H1 (cell line): ENCODE measurements at regions not wholly inside any gene's neighbourhood (a gene's known extent, or its start where the extent isn't known, plus 50 kb on each side); places are given as distances from the start of the nearest gene placed in this dataset.
A peak's percentile ranks its signal among the peaks of the same experiment; 100 is the strongest.
"Not testable (repeated sequence)": the region's sequence is repeated elsewhere in the genome, so short reads cannot be mapped to it uniquely, and the experiment has no call there.

Experiments
- CTCF ChIA-PET: fragments of 300-600 bp; sonication (Branson Sonifier 250); formaldehyde crosslinking; loops from one replicate; lab custom pipeline; 2021; ENCODE audit not compliant: partially characterized antibody; lab: Charles Lee
- POLR2A ChIA-PET: fragments of 300-600 bp; sonication (Branson Sonifier 250); formaldehyde crosslinking; loops from one replicate; lab custom pipeline; 2021; ENCODE audit warnings: inconsistent platforms; ENCODE audit not compliant: partially characterized antibody; lab: Charles Lee
- DNase-seq, 2 experiments: peaks; one replicate each; pipeline versions ENCODE4 v3.0.0 to v3.0.0-alpha.2; 2010 to 2022; ENCODE audit warnings: low spot score in 2 of 2, low read depth in 1 of 2, mixed read lengths in 1 of 2
- FAIRE-seq: peaks from 2 replicates; lab custom pipeline; 2011; peaks lifted over from hg19 to GRCh38; lab: Jason Lieb, UNC
- H2AFZ ChIP-seq: 2 replicates; pipeline ENCODE4 v1.8.1; 2012; ENCODE audit warnings: low read length, inconsistent platforms
- H2AK5ac ChIP-seq: 2 replicates; pipeline ENCODE4 v1.6.1; 2013; ENCODE audit warnings: low read depth, low read length
- H2BK120ac ChIP-seq: replicated peaks from 2 replicates; pipeline ENCODE3; 2013; ENCODE audit warnings: low read depth, low read length, inconsistent platforms
- H2BK12ac ChIP-seq: 2 replicates; pipeline ENCODE4 v1.6.1; 2013; ENCODE audit warnings: low read depth, low read length
- H2BK15ac ChIP-seq: 2 replicates; pipeline ENCODE4 v1.6.1; 2013; ENCODE audit warnings: low read length
- H2BK20ac ChIP-seq: 2 replicates; pipeline ENCODE4 v1.6.1; 2013; ENCODE audit warnings: low read length
- H2BK5ac ChIP-seq: 2 replicates; pipeline ENCODE4 v1.6.1; 2013; ENCODE audit warnings: low read depth, low read length
- H3K14ac ChIP-seq: 2 replicates; pipeline ENCODE4 v1.6.1; 2013; ENCODE audit warnings: inconsistent platforms; ENCODE audit not compliant: insufficient read length
- H3K18ac ChIP-seq: 2 replicates; pipeline ENCODE4 v1.6.1; 2013; ENCODE audit warnings: low read length; ENCODE audit errors: extremely low read depth
- H3K23ac ChIP-seq: 2 replicates; pipeline ENCODE4 v1.6.1; 2013; ENCODE audit warnings: inconsistent platforms; ENCODE audit not compliant: insufficient read length
- H3K23me2 ChIP-seq: 2 replicates; pipeline ENCODE4 v1.6.1; 2013; ENCODE audit warnings: low read depth, low read length
- H3K27ac ChIP-seq: 2 replicates; pipeline ENCODE4 v1.6.1; 2011; ENCODE audit warnings: low read depth, low read length, inconsistent platforms
- H3K27me3 ChIP-seq, 4 experiments: replicated peaks in 1 of 4; 1 replicate in 1 of 4; 2 replicates in 3 of 4; pipeline versions ENCODE4 v1.6.1 to v1.8.1; 2011 to 2013; ENCODE audit warnings: low read length in 3 of 4, mild to moderate bottlenecking in 3 of 4, inconsistent platforms in 2 of 4, mixed read lengths in 2 of 4, moderate library complexity in 1 of 4; ENCODE audit not compliant: control insufficient read depth in 3 of 4, insufficient read depth in 3 of 4; ENCODE audit errors: extremely low read depth in 1 of 4
- H3K36me3 ChIP-seq, 4 experiments: 2 replicates each; pipeline versions ENCODE4 v1.6.1 to v1.8.1; 2011 to 2013; ENCODE audit warnings: mild to moderate bottlenecking in 4 of 4, low read length in 3 of 4, moderate library complexity in 2 of 4, control low read depth in 1 of 4, inconsistent platforms in 1 of 4; ENCODE audit not compliant: insufficient read depth in 4 of 4, control insufficient read depth in 2 of 4
- H3K4ac ChIP-seq: replicated peaks from 2 replicates; pipeline ENCODE3; 2013; ENCODE audit warnings: low read length, low read depth, mixed read lengths, inconsistent platforms; ENCODE audit not compliant: insufficient read length
- H3K4me1 ChIP-seq, 4 experiments: replicated peaks in 1 of 4; 1 replicate in 1 of 4; 2 replicates in 3 of 4; pipeline versions ENCODE4 v1.6.1 to v1.8.1; 2011 to 2013; ENCODE audit warnings: low read length in 3 of 4, inconsistent platforms in 2 of 4, mixed read lengths in 1 of 4; ENCODE audit not compliant: insufficient read depth in 4 of 4, control insufficient read depth in 3 of 4
- H3K4me2 ChIP-seq, 2 experiments: 2 replicates each; pipeline versions ENCODE4 v1.6.1 to v1.8.1; 2011 to 2013; ENCODE audit warnings: low read depth in 2 of 2, low read length in 2 of 2, control low read depth in 1 of 2, inconsistent platforms in 1 of 2, mild to moderate bottlenecking in 1 of 2; ENCODE audit not compliant: insufficient read depth in 1 of 2
- H3K4me3 ChIP-seq, 4 experiments: fragments of 200-600, 300-600 bp in 1 of 4; sonication (generic), shearing (Covaris generic), sonication (Bioruptor Twin) in 1 of 4; 2 replicates each; pipeline versions ENCODE4 v1.5.1 to v1.8.1; 2011 to 2016; ENCODE audit warnings: low read length in 4 of 4, low read depth in 3 of 4, control low read depth in 2 of 4, inconsistent platforms in 2 of 4, mild to moderate bottlenecking in 2 of 4, mixed read lengths in 1 of 4, moderate library complexity in 1 of 4; ENCODE audit not compliant: insufficient read depth in 2 of 4; ENCODE audit errors: extremely low read depth in 1 of 4
- H3K56ac ChIP-seq: replicated peaks from 2 replicates; pipeline ENCODE3; 2013; ENCODE audit warnings: low read depth, mild to moderate bottlenecking, mixed read lengths, low read length, inconsistent platforms; ENCODE audit not compliant: insufficient read length
- H3K79me1 ChIP-seq: 2 replicates; pipeline ENCODE4 v1.6.1; 2013; ENCODE audit warnings: low read depth, low read length, control low read depth
- H3K79me2 ChIP-seq, 2 experiments: 2 replicates each; pipeline versions ENCODE4 v1.6.1 to v1.8.1; 2012 to 2013; ENCODE audit warnings: low read length in 2 of 2, mild to moderate bottlenecking in 2 of 2, inconsistent platforms in 1 of 2; ENCODE audit not compliant: insufficient read depth in 2 of 2, control insufficient read depth in 1 of 2
- H3K9ac ChIP-seq, 4 experiments: replicated peaks in 1 of 4; 1 replicate in 1 of 4; 2 replicates in 3 of 4; pipeline versions ENCODE4 v1.6.1 to v1.8.1; 2011 to 2013; ENCODE audit warnings: low read depth in 3 of 4, low read length in 3 of 4, control low read depth in 2 of 4, mild to moderate bottlenecking in 2 of 4, moderate library complexity in 2 of 4, inconsistent platforms in 1 of 4; ENCODE audit errors: extremely low read depth in 1 of 4
- H3K9me3 ChIP-seq, 2 experiments: 2 replicates each; pipeline versions ENCODE4 v1.6.1 to v1.8.1; 2012 to 2013; ENCODE audit warnings: mild to moderate bottlenecking in 2 of 2, moderate library complexity in 2 of 2, control low read depth in 1 of 2, inconsistent platforms in 1 of 2, low read depth in 1 of 2, low read length in 1 of 2, mixed read lengths in 1 of 2; ENCODE audit not compliant: insufficient read depth in 2 of 2
- H4K20me1 ChIP-seq, 2 experiments: replicated peaks in 1 of 2; 2 replicates each; pipeline versions ENCODE3 to v1.8.1; 2011 to 2013; ENCODE audit warnings: inconsistent platforms in 2 of 2, low read length in 2 of 2, mild to moderate bottlenecking in 1 of 2; ENCODE audit not compliant: insufficient read depth in 2 of 2, control insufficient read depth in 1 of 2
- H4K5ac ChIP-seq: 2 replicates; pipeline ENCODE4 v1.6.1; 2013; ENCODE audit warnings: low read length, low read depth, mixed read lengths, inconsistent platforms; ENCODE audit not compliant: insufficient read length
- H4K8ac ChIP-seq: 2 replicates; pipeline ENCODE4 v1.8.0; 2013; ENCODE audit warnings: mild to moderate bottlenecking, moderate library complexity, low read length, inconsistent platforms; ENCODE audit not compliant: insufficient read depth; ENCODE audit errors: extremely low read depth
- H4K91ac ChIP-seq: replicated peaks from 2 replicates; pipeline ENCODE3; 2013; ENCODE audit warnings: low read length, mixed read lengths, inconsistent platforms; ENCODE audit not compliant: insufficient read length
- GABPA ChIP-seq: IDR thresholded peaks from 2 replicates; pipeline ENCODE4 v1.6.1; 2011; ENCODE audit warnings: mild to moderate bottlenecking, low read length, moderate library complexity, borderline replicate concordance; ENCODE audit not compliant: insufficient read depth
- POLR2AphosphoS5 ChIP-seq: IDR thresholded peaks from 2 replicates; pipeline ENCODE4 v1.6.1; 2011; ENCODE audit warnings: low read depth, low read length
- RBBP5 ChIP-seq: IDR thresholded peaks from 2 replicates; pipeline ENCODE4 v1.7.1; 2012; ENCODE audit warnings: low read depth, mild to moderate bottlenecking, inconsistent platforms, low read length, moderate library complexity, borderline replicate concordance
- SP4 ChIP-seq: IDR thresholded peaks from 2 replicates; pipeline ENCODE4 v1.6.1; 2012; ENCODE audit warnings: low read length, inconsistent platforms
- TBP ChIP-seq: IDR thresholded peaks from 2 replicates; pipeline ENCODE4 v1.6.1; 2011; ENCODE audit warnings: low read depth, low read length, improper control_type of control experiment
- ZNF274 ChIP-seq: IDR thresholded peaks from 2 replicates; pipeline ENCODE4 v1.7.0; 2012; ENCODE audit warnings: low read length, borderline replicate concordance; ENCODE audit errors: extremely low read depth
- WGBS, 2 experiments: shearing (Covaris generic) in 1 of 2; methylation state at CpG; one replicate each; pipeline versions ENCODE4 v1.1.6 to v1.1.7; 2013 to 2015; ENCODE audit warnings: low lambda C conversion rate in 2 of 2, mixed read lengths in 2 of 2, inconsistent platforms in 1 of 2, low coverage in 1 of 2, missing lambda C conversion rate in 1 of 2; ENCODE audit not compliant: insufficient replicate concordance in 2 of 2, insufficient coverage in 1 of 2, insufficient read length in 1 of 2; ENCODE audit errors: extremely low coverage in 1 of 2, missing lambda C conversion rate in 1 of 2; 5-methylcytosine and 5-hydroxymethylcytosine counted together
- TF ChIP-seq, protein P1 (sequence below): IDR thresholded peaks from 2 replicates; pipeline ENCODE4 v1.6.1; 2011; ENCODE audit warnings: low read length, improper control_type of control experiment

- TF ChIP-seq GABPA (no peak), ZNF274 (no peak), SP4 (no peak), RBBP5 (no peak), TBP (no peak), POLR2AphosphoS5 (no peak)
- TF ChIP-seq, protein P1, sequence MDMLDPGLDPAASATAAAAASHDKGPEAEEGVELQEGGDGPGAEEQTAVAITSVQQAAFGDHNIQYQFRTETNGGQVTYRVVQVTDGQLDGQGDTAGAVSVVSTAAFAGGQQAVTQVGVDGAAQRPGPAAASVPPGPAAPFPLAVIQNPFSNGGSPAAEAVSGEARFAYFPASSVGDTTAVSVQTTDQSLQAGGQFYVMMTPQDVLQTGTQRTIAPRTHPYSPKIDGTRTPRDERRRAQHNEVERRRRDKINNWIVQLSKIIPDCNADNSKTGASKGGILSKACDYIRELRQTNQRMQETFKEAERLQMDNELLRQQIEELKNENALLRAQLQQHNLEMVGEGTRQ, result no peak
Measured at GRCh38 chr14:37870632-37871346, 275.4 kb downstream of the TTC6 start (continued).

DNA sequence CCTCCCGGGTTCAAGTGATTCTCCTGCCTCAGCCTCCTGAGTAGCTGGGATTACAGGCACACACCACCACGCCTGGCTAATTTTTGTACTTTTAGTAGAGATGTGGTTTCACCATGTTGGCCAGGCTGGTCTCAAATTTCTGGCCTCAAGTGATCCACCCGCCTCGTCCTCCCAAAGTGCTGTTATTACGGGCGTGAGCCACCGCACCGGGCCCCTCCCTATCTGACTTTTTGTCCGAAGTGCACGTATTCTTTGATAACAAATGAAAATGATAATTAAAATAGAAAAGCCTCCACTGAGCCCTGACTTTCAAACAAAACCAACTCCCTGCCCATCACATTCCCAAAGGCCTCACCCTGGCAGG, 278.6 kb downstream of the TTC6 start:
- H3K79me2 ChIP-seq, H3K23ac ChIP-seq, H3K36me3 ChIP-seq, H2BK120ac ChIP-seq, H2BK12ac ChIP-seq, H2BK15ac ChIP-seq, H3K4me2 ChIP-seq, H4K91ac ChIP-seq, H3K4me3 ChIP-seq, H3K27ac ChIP-seq, H2BK5ac ChIP-seq, H3K14ac ChIP-seq, H3K27me3 ChIP-seq, H3K56ac ChIP-seq, H3K23me2 ChIP-seq, H3K79me1 ChIP-seq, H2BK20ac ChIP-seq, H3K4me1 ChIP-seq, H3K9me3 ChIP-seq, H3K18ac ChIP-seq, DNase-seq, H4K5ac ChIP-seq, H3K9ac ChIP-seq, H4K20me1 ChIP-seq, H4K8ac ChIP-seq, H3K4ac ChIP-seq, H2AK5ac ChIP-seq, FAIRE-seq: not testable (repeated sequence)
- WGBS, 2 experiments, result 95% methylated on average over 10 of the region's 10 CpGs; no CpG with 5 or more reads in 1 of the 2 experiments
- CTCF ChIA-PET, result interaction anchor here (0.6 to 3.5 kb wide), 33 partner anchors 9 to 627 kb away, joined by 3 to 53 read pairs (median 4); no protein-coding TSS in a partner anchor
- POLR2A ChIA-PET, result interaction anchor here (1.6 kb wide), 1 partner anchor 165 kb away, joined by 5 read pairs; no protein-coding TSS in a partner anchor
- H2AFZ ChIP-seq, result peak overlapping the region; percentile 83; the same call in 1 of the 2 replicates
